ENCODE measurements at regions not wholly inside any gene's neighbourhood (a gene's known extent, or its start where the extent isn't known, plus 50 kb on each side); places are given as distances from the start of the nearest gene placed in this dataset.

- TF ChIP-seq POLR2AphosphoS5 (IDR thresholded peaks at IDR 0.05): no peak
- no peak for TF ChIP-seq EP300 (IDR thresholded peaks at IDR 0.05)
- no peak for TF ChIP-seq CTCF (IDR thresholded peaks at IDR 0.05)
Observed at GRCh38 chr3:154766765-154767503, 313.2 kb upstream of the MME start.

Measured in upper lobe of left lung (tissue), 4 donors.